GM06990 (cell line): ENCODE measurements at regions not wholly inside any gene's neighbourhood (a gene's known extent, or its start where the extent isn't known, plus 50 kb on each side); places are given as distances from the start of the nearest gene placed in this dataset.

ENCODE experiments used
- DNase-seq: peaks from one replicate; pipeline ENCODE4 v3.0.0-alpha.2; 2011; ENCODE audit not compliant: insufficient read length; ENCODE audit errors: extremely low read depth
- H3K27me3 ChIP-seq: replicated peaks from 2 replicates; pipeline ENCODE4 v1.6.0; 2011; ENCODE audit warnings: low read length; ENCODE audit not compliant: control insufficient read depth, insufficient read depth
- H3K36me3 ChIP-seq: 2 replicates; pipeline ENCODE4 v1.5.1; 2011; ENCODE audit warnings: low read length; ENCODE audit not compliant: control insufficient read depth, insufficient read depth
- H3K4me3 ChIP-seq: replicated peaks from 2 replicates; pipeline ENCODE4 v1.5.1; 2011; ENCODE audit warnings: low read depth, mild to moderate bottlenecking, control low read depth, low read length
- TF ChIP-seq, protein P1 (sequence below): IDR thresholded peaks from 2 replicates; pipeline ENCODE4 v1.5.1; 2011; ENCODE audit warnings: low read length, control low read depth, mild to moderate bottlenecking, inconsistent platforms; ENCODE audit not compliant: insufficient read depth, poor library complexity, severe bottlenecking

DNA sequence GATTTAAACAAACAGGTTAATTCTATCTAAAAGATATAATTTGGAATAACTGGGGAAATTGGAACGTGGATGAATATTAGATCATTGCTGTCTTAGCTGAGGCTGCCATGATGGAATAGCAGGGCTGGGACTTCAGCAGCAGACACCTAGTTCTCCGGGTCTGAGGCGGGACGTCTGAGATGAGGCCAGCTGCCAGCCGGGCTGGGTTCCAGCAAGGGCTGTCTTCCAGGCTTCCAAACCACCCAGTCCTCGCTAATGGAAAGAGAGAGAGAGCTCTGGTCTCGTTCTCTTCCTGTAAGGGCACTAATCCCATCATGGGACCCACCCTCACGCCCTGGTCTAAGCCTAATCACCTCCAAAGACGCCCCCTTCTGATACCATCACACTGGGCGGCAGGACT is 85.7 kb downstream of the ADRA2C start:
- Histone ChIP-seq H3K27me3 (no peaks in the 10 kb centered on the region; the same call in 1 of the 2 replicates), H3K36me3 (no peaks in the 10 kb centered on the region), H3K4me3 (no peak overlapping the region)
- no peak for DNase-seq
- TF ChIP-seq, protein P1, sequence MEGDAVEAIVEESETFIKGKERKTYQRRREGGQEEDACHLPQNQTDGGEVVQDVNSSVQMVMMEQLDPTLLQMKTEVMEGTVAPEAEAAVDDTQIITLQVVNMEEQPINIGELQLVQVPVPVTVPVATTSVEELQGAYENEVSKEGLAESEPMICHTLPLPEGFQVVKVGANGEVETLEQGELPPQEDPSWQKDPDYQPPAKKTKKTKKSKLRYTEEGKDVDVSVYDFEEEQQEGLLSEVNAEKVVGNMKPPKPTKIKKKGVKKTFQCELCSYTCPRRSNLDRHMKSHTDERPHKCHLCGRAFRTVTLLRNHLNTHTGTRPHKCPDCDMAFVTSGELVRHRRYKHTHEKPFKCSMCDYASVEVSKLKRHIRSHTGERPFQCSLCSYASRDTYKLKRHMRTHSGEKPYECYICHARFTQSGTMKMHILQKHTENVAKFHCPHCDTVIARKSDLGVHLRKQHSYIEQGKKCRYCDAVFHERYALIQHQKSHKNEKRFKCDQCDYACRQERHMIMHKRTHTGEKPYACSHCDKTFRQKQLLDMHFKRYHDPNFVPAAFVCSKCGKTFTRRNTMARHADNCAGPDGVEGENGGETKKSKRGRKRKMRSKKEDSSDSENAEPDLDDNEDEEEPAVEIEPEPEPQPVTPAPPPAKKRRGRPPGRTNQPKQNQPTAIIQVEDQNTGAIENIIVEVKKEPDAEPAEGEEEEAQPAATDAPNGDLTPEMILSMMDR: no peak

DNA sequence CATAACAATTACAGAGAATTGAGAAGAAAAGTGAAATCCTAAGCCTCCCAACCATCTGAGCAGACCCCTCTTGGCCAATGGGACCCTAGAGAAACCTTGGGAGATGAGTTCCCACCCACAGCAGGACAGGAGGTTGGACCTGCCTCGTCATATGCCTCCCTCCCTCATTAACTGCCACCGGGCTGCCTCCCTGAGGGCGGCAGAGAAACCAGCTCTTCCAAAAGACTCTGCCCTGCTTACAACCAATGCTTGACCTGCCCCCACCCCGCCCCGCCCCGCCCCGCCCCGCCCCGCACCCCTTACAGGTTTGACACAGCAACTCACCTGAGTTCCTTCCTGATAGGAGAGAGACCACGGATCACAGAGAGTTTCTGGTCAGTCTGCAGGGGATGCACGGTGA is 86.1 kb downstream of the ADRA2C start:
- TF ChIP-seq, protein P1: no peak
- no peak overlapping the region for H3K4me3 ChIP-seq
- DNase-seq: no peak
- H3K36me3 ChIP-seq: no peaks in the 10 kb centered on the region
- H3K27me3 ChIP-seq: no peaks in the 10 kb centered on the region; the same call in 1 of the 2 replicates

DNA sequence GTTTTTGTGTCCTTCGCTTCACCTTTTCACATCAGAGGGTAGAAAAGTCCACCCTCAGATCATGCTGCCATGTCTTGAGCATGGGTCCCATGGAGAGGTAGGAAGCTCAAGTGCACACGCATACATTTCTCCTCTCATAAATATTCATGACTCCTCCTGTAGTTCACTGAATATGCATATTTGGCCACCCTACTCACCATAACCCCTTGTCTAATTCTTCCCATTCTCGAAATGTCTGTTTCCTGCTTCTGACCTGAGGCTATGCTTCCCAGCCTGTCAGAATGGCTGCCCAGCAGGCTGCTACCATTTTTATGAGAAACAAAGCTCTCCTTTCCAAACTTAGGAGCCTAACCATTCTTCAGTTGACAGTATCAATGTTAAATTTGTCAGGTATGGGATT is 86.5 kb downstream of the ADRA2C start:
- no peak overlapping the region for H3K4me3 ChIP-seq
- TF ChIP-seq, protein P1: no peak
- DNase-seq: no peak
- H3K27me3 ChIP-seq: no peaks in the 10 kb centered on the region; the same call in 1 of the 2 replicates
- no peaks in the 10 kb centered on the region for H3K36me3 ChIP-seq

DNA sequence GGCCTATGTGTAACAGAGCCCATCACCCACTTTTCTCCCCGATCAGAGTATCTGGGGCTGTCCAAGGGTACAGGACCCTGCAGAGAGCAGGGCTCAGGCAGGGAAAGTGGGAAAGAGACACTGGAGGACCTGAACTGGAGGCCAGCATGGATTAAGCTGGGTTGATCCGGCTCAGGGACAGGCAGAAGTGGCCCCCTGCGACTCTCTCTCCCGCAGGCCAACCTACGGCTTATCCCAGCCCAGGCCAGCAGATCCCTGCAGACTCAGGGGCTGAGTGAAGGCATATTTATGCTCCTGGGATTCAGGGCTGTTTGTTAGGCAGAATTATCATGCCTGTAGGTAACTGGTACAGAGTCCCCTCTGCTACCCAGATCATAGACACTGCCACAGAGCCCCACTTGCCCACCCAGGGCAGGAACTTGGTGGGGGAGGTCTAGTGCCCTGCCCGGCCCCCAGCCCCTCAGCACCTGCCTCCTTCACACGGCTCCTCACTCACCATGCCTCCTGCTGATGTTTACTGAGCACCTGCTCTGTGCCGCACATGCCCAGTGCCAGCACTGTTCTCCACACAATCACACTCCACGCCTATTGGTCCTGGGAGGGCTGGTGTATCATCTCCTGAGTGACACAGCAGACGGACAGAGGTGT is 87.3 kb downstream of the ADRA2C start:
- Histone ChIP-seq H3K36me3 (no peaks in the 10 kb centered on the region), H3K4me3 (no peak overlapping the region), H3K27me3 (no peaks in the 10 kb centered on the region; the same call in 1 of the 2 replicates)
- TF ChIP-seq, protein P1: no peak
- no peak for DNase-seq

DNA sequence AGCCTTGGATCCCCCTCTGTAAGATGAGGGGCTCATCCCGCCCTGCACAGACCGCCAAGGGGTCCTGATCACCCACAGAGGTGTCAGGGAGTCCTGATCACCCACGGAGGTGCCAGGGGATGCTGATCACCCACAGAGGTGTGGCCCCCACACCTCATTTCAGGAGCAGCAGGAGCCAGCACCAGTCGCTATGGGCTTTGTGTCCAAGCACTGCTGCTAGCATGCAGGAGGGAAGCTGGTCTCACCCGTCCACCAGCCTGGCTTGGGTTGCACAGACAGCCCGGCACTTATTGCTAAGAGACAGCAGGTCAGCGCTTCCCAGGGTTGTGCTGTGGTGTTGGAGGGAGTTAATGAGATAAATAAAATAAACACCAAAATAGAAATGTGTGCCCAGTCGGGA is 88.5 kb downstream of the ADRA2C start:
- no peaks in the 10 kb centered on the region; the same call in 1 of the 2 replicates for H3K27me3 ChIP-seq

More for the DNA sequence above, 88.5 kb downstream of the ADRA2C start:
- H3K4me3 ChIP-seq: no peak overlapping the region
- TF ChIP-seq, protein P1: no peak
- no peaks in the 10 kb centered on the region for H3K36me3 ChIP-seq
- DNase-seq: no peak
